Body of pancreas (tissue), 4 donors: ENCODE measurements at regions not wholly inside any gene's neighbourhood (a gene's known extent, or its start where the extent isn't known, plus 50 kb on each side); places are given as distances from the start of the nearest gene placed in this dataset.
"Not testable (repeated sequence)": the region's sequence is repeated elsewhere in the genome, so short reads cannot be mapped to it uniquely, and the experiment has no call there.

Source experiments
- CTCF ChIP-seq, 7 experiments: fragments of 450-650 bp in 4 of 7; fragments of 200-600 bp in 3 of 7; sonication (generic) in 3 of 7; IDR thresholded peaks; one replicate each; pipeline ENCODE4 v1.5.1; 2016 to 2019; ENCODE audit warnings: antibody characterized with exemption in 7 of 7
- POLR2A ChIP-seq, 3 donors: fragments of 450-650 bp; IDR thresholded peaks; one replicate each; pipeline ENCODE4 v1.6.1; 2016; ENCODE audit warnings: antibody characterized with exemption in 3 of 3, mild to moderate bottlenecking in 2 of 3

GRCh38 chr7:6902097-6902518 lies 76.0 kb upstream of the CCZ1B start:
- not testable (repeated sequence) for TF ChIP-seq CTCF, POLR2A (IDR thresholded peaks at IDR 0.05)
